DND-41 (cell line): ENCODE measurements at regions not wholly inside any gene's neighbourhood (a gene's known extent, or its start where the extent isn't known, plus 50 kb on each side); places are given as distances from the start of the nearest gene placed in this dataset.
"Not testable (repeated sequence)": the region's sequence is repeated elsewhere in the genome, so short reads cannot be mapped to it uniquely, and the experiment has no call there.

Source experiments
- EZH2 ChIP-seq: IDR thresholded peaks from 3 replicates; pipeline ENCODE4 v1.6.1; 2012; ENCODE audit warnings: borderline replicate concordance, low read depth, mild to moderate bottlenecking, moderate library complexity, low read length, inconsistent platforms; ENCODE audit not compliant: severe bottlenecking
- TF ChIP-seq, protein P1 (sequence below): IDR thresholded peaks from 2 replicates; pipeline ENCODE4 v1.5.1; 2012; ENCODE audit warnings: borderline replicate concordance, low read length, moderate library complexity, mild to moderate bottlenecking; ENCODE audit not compliant: poor library complexity, severe bottlenecking; ENCODE audit errors: extremely low read depth

- TF ChIP-seq, protein P1, sequence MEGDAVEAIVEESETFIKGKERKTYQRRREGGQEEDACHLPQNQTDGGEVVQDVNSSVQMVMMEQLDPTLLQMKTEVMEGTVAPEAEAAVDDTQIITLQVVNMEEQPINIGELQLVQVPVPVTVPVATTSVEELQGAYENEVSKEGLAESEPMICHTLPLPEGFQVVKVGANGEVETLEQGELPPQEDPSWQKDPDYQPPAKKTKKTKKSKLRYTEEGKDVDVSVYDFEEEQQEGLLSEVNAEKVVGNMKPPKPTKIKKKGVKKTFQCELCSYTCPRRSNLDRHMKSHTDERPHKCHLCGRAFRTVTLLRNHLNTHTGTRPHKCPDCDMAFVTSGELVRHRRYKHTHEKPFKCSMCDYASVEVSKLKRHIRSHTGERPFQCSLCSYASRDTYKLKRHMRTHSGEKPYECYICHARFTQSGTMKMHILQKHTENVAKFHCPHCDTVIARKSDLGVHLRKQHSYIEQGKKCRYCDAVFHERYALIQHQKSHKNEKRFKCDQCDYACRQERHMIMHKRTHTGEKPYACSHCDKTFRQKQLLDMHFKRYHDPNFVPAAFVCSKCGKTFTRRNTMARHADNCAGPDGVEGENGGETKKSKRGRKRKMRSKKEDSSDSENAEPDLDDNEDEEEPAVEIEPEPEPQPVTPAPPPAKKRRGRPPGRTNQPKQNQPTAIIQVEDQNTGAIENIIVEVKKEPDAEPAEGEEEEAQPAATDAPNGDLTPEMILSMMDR, result not testable (repeated sequence)
- TF ChIP-seq EZH2, result not testable (repeated sequence)
Measured at GRCh38 chr9:71282116-71282515, 160.7 kb upstream of the TRPM3 start.
